HG02870 (cell line): ENCODE measurements at regions not wholly inside any gene's neighbourhood (a gene's known extent, or its start where the extent isn't known, plus 50 kb on each side); places are given as distances from the start of the nearest gene placed in this dataset.

Experiments used
- ATAC-seq: cut with Tn5 transposase; IDR thresholded peaks from one replicate; pipeline ENCODE4 v1.9.1; 2021; ENCODE audit warnings: mild to moderate bottlenecking, moderate library complexity; ENCODE audit not compliant: unreplicated experiment

GRCh38 chr1:10896673-10897072 lies 100.2 kb upstream of the CASZ1 start:
- ATAC-seq = no peak

GRCh38 chr1:10897321-10897980 lies 101.0 kb upstream of the CASZ1 start:
- ATAC-seq = no peak

GRCh38 chr1:10897981-10898728 lies 101.7 kb upstream of the CASZ1 start:
- no peak for ATAC-seq

GRCh38 chr1:10898921-10899320 lies 102.5 kb upstream of the CASZ1 start:
- no peak for ATAC-seq

GRCh38 chr1:10899490-10900250 lies 103.2 kb upstream of the CASZ1 start:
- no peak for ATAC-seq

- no peak for ATAC-seq
Measured at GRCh38 chr1:10900251-10900651, 103.8 kb upstream of the CASZ1 start.

GRCh38 chr1:10900691-10901090 lies 104.2 kb upstream of the CASZ1 start:
- ATAC-seq = no peak

GRCh38 chr1:10901091-10901890 lies 104.8 kb upstream of the CASZ1 start:
- ATAC-seq = no peak

- no peak for ATAC-seq
Measured at GRCh38 chr1:10901891-10902805, 105.7 kb upstream of the CASZ1 start.

- ATAC-seq = no peak
Measured at GRCh38 chr1:10903421-10903820, 107.0 kb upstream of the CASZ1 start.

GRCh38 chr1:10903821-10904220 lies 107.4 kb upstream of the CASZ1 start:
- no peak for ATAC-seq

- ATAC-seq = no peak
Measured at GRCh38 chr1:10904396-10905358, 107.8 kb upstream of the TARDBP start.

- ATAC-seq = no peak
Measured at GRCh38 chr1:10905841-10906655, 106.4 kb upstream of the TARDBP start.

- no peak for ATAC-seq
Measured at GRCh38 chr1:10906866-10907519, 105.5 kb upstream of the TARDBP start.

- no peak for ATAC-seq
Measured at GRCh38 chr1:10908266-10908665, 104.2 kb upstream of the TARDBP start.

GRCh38 chr1:10909697-10910680 lies 102.5 kb upstream of the TARDBP start:
- ATAC-seq = no peak
